H1 (cell line): ENCODE measurements at regions not wholly inside any gene's neighbourhood (a gene's known extent, or its start where the extent isn't known, plus 50 kb on each side); places are given as distances from the start of the nearest gene placed in this dataset.

Experiments used
- CTCF ChIA-PET: fragments of 300-600 bp; sonication (Branson Sonifier 250); formaldehyde crosslinking; loops from one replicate; lab custom pipeline; 2021; ENCODE audit not compliant: partially characterized antibody; lab: Charles Lee
- POLR2A ChIA-PET: fragments of 300-600 bp; sonication (Branson Sonifier 250); formaldehyde crosslinking; loops from one replicate; lab custom pipeline; 2021; ENCODE audit warnings: inconsistent platforms; ENCODE audit not compliant: partially characterized antibody; lab: Charles Lee
- DNase-seq, 2 experiments: peaks; one replicate each; pipeline versions ENCODE4 v3.0.0 to v3.0.0-alpha.2; 2010 to 2022; ENCODE audit warnings: low spot score in 2 of 2, low read depth in 1 of 2, mixed read lengths in 1 of 2
- FAIRE-seq: peaks from 2 replicates; lab custom pipeline; 2011; peaks lifted over from hg19 to GRCh38; lab: Jason Lieb, UNC
- H2AFZ ChIP-seq: 2 replicates; pipeline ENCODE4 v1.8.1; 2012; ENCODE audit warnings: low read length, inconsistent platforms
- H2AK5ac ChIP-seq: 2 replicates; pipeline ENCODE4 v1.6.1; 2013; ENCODE audit warnings: low read depth, low read length
- H2BK120ac ChIP-seq: replicated peaks from 2 replicates; pipeline ENCODE3; 2013; ENCODE audit warnings: low read depth, low read length, inconsistent platforms
- H2BK12ac ChIP-seq: 2 replicates; pipeline ENCODE4 v1.6.1; 2013; ENCODE audit warnings: low read depth, low read length
- H2BK15ac ChIP-seq: 2 replicates; pipeline ENCODE4 v1.6.1; 2013; ENCODE audit warnings: low read length
- H2BK20ac ChIP-seq: 2 replicates; pipeline ENCODE4 v1.6.1; 2013; ENCODE audit warnings: low read length
- H2BK5ac ChIP-seq: 2 replicates; pipeline ENCODE4 v1.6.1; 2013; ENCODE audit warnings: low read depth, low read length
- H3K14ac ChIP-seq: 2 replicates; pipeline ENCODE4 v1.6.1; 2013; ENCODE audit warnings: inconsistent platforms; ENCODE audit not compliant: insufficient read length
- H3K18ac ChIP-seq: 2 replicates; pipeline ENCODE4 v1.6.1; 2013; ENCODE audit warnings: low read length; ENCODE audit errors: extremely low read depth
- H3K23ac ChIP-seq: 2 replicates; pipeline ENCODE4 v1.6.1; 2013; ENCODE audit warnings: inconsistent platforms; ENCODE audit not compliant: insufficient read length
- H3K23me2 ChIP-seq: 2 replicates; pipeline ENCODE4 v1.6.1; 2013; ENCODE audit warnings: low read depth, low read length
- H3K27ac ChIP-seq: 2 replicates; pipeline ENCODE4 v1.6.1; 2011; ENCODE audit warnings: low read depth, low read length, inconsistent platforms
- H3K27me3 ChIP-seq, 4 experiments: replicated peaks in 1 of 4; 1 replicate in 1 of 4; 2 replicates in 3 of 4; pipeline versions ENCODE4 v1.6.1 to v1.8.1; 2011 to 2013; ENCODE audit warnings: low read length in 3 of 4, mild to moderate bottlenecking in 3 of 4, inconsistent platforms in 2 of 4, mixed read lengths in 2 of 4, moderate library complexity in 1 of 4; ENCODE audit not compliant: control insufficient read depth in 3 of 4, insufficient read depth in 3 of 4; ENCODE audit errors: extremely low read depth in 1 of 4
- H3K36me3 ChIP-seq, 4 experiments: 2 replicates each; pipeline versions ENCODE4 v1.6.1 to v1.8.1; 2011 to 2013; ENCODE audit warnings: mild to moderate bottlenecking in 4 of 4, low read length in 3 of 4, moderate library complexity in 2 of 4, control low read depth in 1 of 4, inconsistent platforms in 1 of 4; ENCODE audit not compliant: insufficient read depth in 4 of 4, control insufficient read depth in 2 of 4
- H3K4ac ChIP-seq: replicated peaks from 2 replicates; pipeline ENCODE3; 2013; ENCODE audit warnings: low read length, low read depth, mixed read lengths, inconsistent platforms; ENCODE audit not compliant: insufficient read length
- H3K4me1 ChIP-seq, 4 experiments: replicated peaks in 1 of 4; 1 replicate in 1 of 4; 2 replicates in 3 of 4; pipeline versions ENCODE4 v1.6.1 to v1.8.1; 2011 to 2013; ENCODE audit warnings: low read length in 3 of 4, inconsistent platforms in 2 of 4, mixed read lengths in 1 of 4; ENCODE audit not compliant: insufficient read depth in 4 of 4, control insufficient read depth in 3 of 4
- H3K4me2 ChIP-seq, 2 experiments: 2 replicates each; pipeline versions ENCODE4 v1.6.1 to v1.8.1; 2011 to 2013; ENCODE audit warnings: low read depth in 2 of 2, low read length in 2 of 2, control low read depth in 1 of 2, inconsistent platforms in 1 of 2, mild to moderate bottlenecking in 1 of 2; ENCODE audit not compliant: insufficient read depth in 1 of 2
- H3K4me3 ChIP-seq, 4 experiments: fragments of 200-600, 300-600 bp in 1 of 4; sonication (generic), shearing (Covaris generic), sonication (Bioruptor Twin) in 1 of 4; 2 replicates each; pipeline versions ENCODE4 v1.5.1 to v1.8.1; 2011 to 2016; ENCODE audit warnings: low read length in 4 of 4, low read depth in 3 of 4, control low read depth in 2 of 4, inconsistent platforms in 2 of 4, mild to moderate bottlenecking in 2 of 4, mixed read lengths in 1 of 4, moderate library complexity in 1 of 4; ENCODE audit not compliant: insufficient read depth in 2 of 4; ENCODE audit errors: extremely low read depth in 1 of 4
- H3K56ac ChIP-seq: replicated peaks from 2 replicates; pipeline ENCODE3; 2013; ENCODE audit warnings: low read depth, mild to moderate bottlenecking, mixed read lengths, low read length, inconsistent platforms; ENCODE audit not compliant: insufficient read length
- H3K79me1 ChIP-seq: 2 replicates; pipeline ENCODE4 v1.6.1; 2013; ENCODE audit warnings: low read depth, low read length, control low read depth
- H3K79me2 ChIP-seq, 2 experiments: 2 replicates each; pipeline versions ENCODE4 v1.6.1 to v1.8.1; 2012 to 2013; ENCODE audit warnings: low read length in 2 of 2, mild to moderate bottlenecking in 2 of 2, inconsistent platforms in 1 of 2; ENCODE audit not compliant: insufficient read depth in 2 of 2, control insufficient read depth in 1 of 2
- H3K9ac ChIP-seq, 4 experiments: replicated peaks in 1 of 4; 1 replicate in 1 of 4; 2 replicates in 3 of 4; pipeline versions ENCODE4 v1.6.1 to v1.8.1; 2011 to 2013; ENCODE audit warnings: low read depth in 3 of 4, low read length in 3 of 4, control low read depth in 2 of 4, mild to moderate bottlenecking in 2 of 4, moderate library complexity in 2 of 4, inconsistent platforms in 1 of 4; ENCODE audit errors: extremely low read depth in 1 of 4
- H3K9me3 ChIP-seq, 2 experiments: 2 replicates each; pipeline versions ENCODE4 v1.6.1 to v1.8.1; 2012 to 2013; ENCODE audit warnings: mild to moderate bottlenecking in 2 of 2, moderate library complexity in 2 of 2, control low read depth in 1 of 2, inconsistent platforms in 1 of 2, low read depth in 1 of 2, low read length in 1 of 2, mixed read lengths in 1 of 2; ENCODE audit not compliant: insufficient read depth in 2 of 2
- H4K20me1 ChIP-seq, 2 experiments: replicated peaks in 1 of 2; 2 replicates each; pipeline versions ENCODE3 to v1.8.1; 2011 to 2013; ENCODE audit warnings: inconsistent platforms in 2 of 2, low read length in 2 of 2, mild to moderate bottlenecking in 1 of 2; ENCODE audit not compliant: insufficient read depth in 2 of 2, control insufficient read depth in 1 of 2
- H4K5ac ChIP-seq: 2 replicates; pipeline ENCODE4 v1.6.1; 2013; ENCODE audit warnings: low read length, low read depth, mixed read lengths, inconsistent platforms; ENCODE audit not compliant: insufficient read length
- H4K8ac ChIP-seq: 2 replicates; pipeline ENCODE4 v1.8.0; 2013; ENCODE audit warnings: mild to moderate bottlenecking, moderate library complexity, low read length, inconsistent platforms; ENCODE audit not compliant: insufficient read depth; ENCODE audit errors: extremely low read depth
- H4K91ac ChIP-seq: replicated peaks from 2 replicates; pipeline ENCODE3; 2013; ENCODE audit warnings: low read length, mixed read lengths, inconsistent platforms; ENCODE audit not compliant: insufficient read length
- EGR1 ChIP-seq: IDR thresholded peaks from 2 replicates; pipeline ENCODE4 v1.6.1; 2011; ENCODE audit warnings: low read depth, low read length, borderline replicate concordance
- GABPA ChIP-seq: IDR thresholded peaks from 2 replicates; pipeline ENCODE4 v1.6.1; 2011; ENCODE audit warnings: mild to moderate bottlenecking, low read length, moderate library complexity, borderline replicate concordance; ENCODE audit not compliant: insufficient read depth
- NANOG ChIP-seq: IDR thresholded peaks from 2 replicates; pipeline ENCODE4 v1.6.1; 2011; ENCODE audit warnings: low read length, low read depth, mild to moderate bottlenecking, inconsistent platforms; ENCODE audit not compliant: insufficient read depth, poor library complexity, severe bottlenecking
- RAD21 ChIP-seq, 2 experiments: IDR thresholded peaks in 1 of 2; conservative IDR thresholded peaks in 1 of 2; 2 replicates each; pipeline ENCODE4 v1.6.1; 2011; ENCODE audit warnings: low read depth in 2 of 2, low read length in 2 of 2, improper control_type of control experiment in 1 of 2, inconsistent platforms in 1 of 2, mild to moderate bottlenecking in 1 of 2, moderate library complexity in 1 of 2
- SIN3A ChIP-seq, 2 experiments: IDR thresholded peaks in 1 of 2; conservative IDR thresholded peaks in 1 of 2; 2 replicates each; pipeline ENCODE4 v1.6.1; 2011 to 2012; ENCODE audit warnings: low read length in 2 of 2, improper control_type of control experiment in 1 of 2, low read depth in 1 of 2, mild to moderate bottlenecking in 1 of 2
- TAF1 ChIP-seq: IDR thresholded peaks from 2 replicates; pipeline ENCODE4 v1.6.1; 2011; ENCODE audit warnings: mild to moderate bottlenecking, low read depth, low read length
- ZNF274 ChIP-seq: IDR thresholded peaks from 2 replicates; pipeline ENCODE4 v1.7.0; 2012; ENCODE audit warnings: low read length, borderline replicate concordance; ENCODE audit errors: extremely low read depth
- WGBS, 2 experiments: shearing (Covaris generic) in 1 of 2; methylation state at CpG; one replicate each; pipeline versions ENCODE4 v1.1.6 to v1.1.7; 2013 to 2015; ENCODE audit warnings: low lambda C conversion rate in 2 of 2, mixed read lengths in 2 of 2, inconsistent platforms in 1 of 2, low coverage in 1 of 2, missing lambda C conversion rate in 1 of 2; ENCODE audit not compliant: insufficient replicate concordance in 2 of 2, insufficient coverage in 1 of 2, insufficient read length in 1 of 2; ENCODE audit errors: extremely low coverage in 1 of 2, missing lambda C conversion rate in 1 of 2; 5-methylcytosine and 5-hydroxymethylcytosine counted together

GRCh38 chr4:45568694-45569093 lies 555.2 kb downstream of the GABRG1 start:
- no peaks in the 10 kb centered on the region for H3K27me3 ChIP-seq
- H2BK120ac ChIP-seq, result no peak overlapping the region
- 86% methylated on average over 3 of the region's 3 CpGs; no CpG with 5 or more reads in 1 of the 2 experiments for WGBS, 2 experiments
- no peak overlapping the region for H2BK20ac ChIP-seq
- no peaks in the 10 kb centered on the region for H3K79me2 ChIP-seq
- H4K20me1 ChIP-seq, result no peaks in the 10 kb centered on the region
- no peak overlapping the region for H2BK15ac ChIP-seq
- no peaks in the 10 kb centered on the region for H3K79me1 ChIP-seq
- no peak overlapping the region for H2BK12ac ChIP-seq
- H2AK5ac ChIP-seq, result no peak overlapping the region
- CTCF ChIA-PET, result no interaction called here
- H3K56ac ChIP-seq, result no peak overlapping the region
- no peak overlapping the region for H4K8ac ChIP-seq
- no peak overlapping the region for H4K5ac ChIP-seq
- no peak overlapping the region for H3K4me3 ChIP-seq
- no peak for TF ChIP-seq TAF1
- TF ChIP-seq EGR1, result no peak
- TF ChIP-seq ZNF274, result no peak
- no peak for TF ChIP-seq SIN3A (conservative IDR thresholded peaks at IDR 0.05 in 1 of 2, IDR thresholded peaks at IDR 0.05 in 1 of 2; ENCODE audit: low read depth in 1 of 2, low read length in 2 of 2)
- no peak for TF ChIP-seq RAD21 (IDR thresholded peaks at IDR 0.05 in 1 of 2, conservative IDR thresholded peaks at IDR 0.05 in 1 of 2; ENCODE audit: low read depth in 2 of 2, low read length in 2 of 2)
- TF ChIP-seq NANOG, result no peak
- no peak for TF ChIP-seq GABPA
- no peak overlapping the region for H3K18ac ChIP-seq
- POLR2A ChIA-PET, result no interaction called here
- H3K23me2 ChIP-seq, result no peaks in the 10 kb centered on the region
- H2AFZ ChIP-seq, result no peak overlapping the region
- no peak overlapping the region for H3K4me2 ChIP-seq
- no peak overlapping the region for H3K9ac ChIP-seq
- no peak overlapping the region for H3K4ac ChIP-seq
- H3K14ac ChIP-seq, result no peak overlapping the region
- peaks cover 0 to 7% of the 10 kb centered on the region in 2 experiments; a peak in 1 of 4 replicates for H3K9me3 ChIP-seq
- no peak for DNase-seq
- H3K4me1 ChIP-seq, result no peaks in the 10 kb centered on the region
- FAIRE-seq, result no peak
- H4K91ac ChIP-seq, result no peak overlapping the region
- H3K36me3 ChIP-seq, result no peaks in the 10 kb centered on the region
- H3K27ac ChIP-seq, result no peak overlapping the region
- H2BK5ac ChIP-seq, result no peak overlapping the region
- no peak overlapping the region for H3K23ac ChIP-seq
